ENCODE measurements at regions not wholly inside any gene's neighbourhood (a gene's known extent, or its start where the extent isn't known, plus 50 kb on each side); places are given as distances from the start of the nearest gene placed in this dataset.
A peak's percentile ranks its signal among the peaks of the same experiment; 100 is the strongest.

- no peak overlapping the region for H3K4me3 ChIP-seq (replicated peaks; ENCODE audit: low read depth, low read length)
- no peak for DNase-seq (ENCODE audit: low read depth)
- TF ChIP-seq, protein P1, sequence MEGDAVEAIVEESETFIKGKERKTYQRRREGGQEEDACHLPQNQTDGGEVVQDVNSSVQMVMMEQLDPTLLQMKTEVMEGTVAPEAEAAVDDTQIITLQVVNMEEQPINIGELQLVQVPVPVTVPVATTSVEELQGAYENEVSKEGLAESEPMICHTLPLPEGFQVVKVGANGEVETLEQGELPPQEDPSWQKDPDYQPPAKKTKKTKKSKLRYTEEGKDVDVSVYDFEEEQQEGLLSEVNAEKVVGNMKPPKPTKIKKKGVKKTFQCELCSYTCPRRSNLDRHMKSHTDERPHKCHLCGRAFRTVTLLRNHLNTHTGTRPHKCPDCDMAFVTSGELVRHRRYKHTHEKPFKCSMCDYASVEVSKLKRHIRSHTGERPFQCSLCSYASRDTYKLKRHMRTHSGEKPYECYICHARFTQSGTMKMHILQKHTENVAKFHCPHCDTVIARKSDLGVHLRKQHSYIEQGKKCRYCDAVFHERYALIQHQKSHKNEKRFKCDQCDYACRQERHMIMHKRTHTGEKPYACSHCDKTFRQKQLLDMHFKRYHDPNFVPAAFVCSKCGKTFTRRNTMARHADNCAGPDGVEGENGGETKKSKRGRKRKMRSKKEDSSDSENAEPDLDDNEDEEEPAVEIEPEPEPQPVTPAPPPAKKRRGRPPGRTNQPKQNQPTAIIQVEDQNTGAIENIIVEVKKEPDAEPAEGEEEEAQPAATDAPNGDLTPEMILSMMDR (IDR thresholded peaks at IDR 0.05; ENCODE audit: low read length, missing control alignments) = no peak
Observed at GRCh38 chr3:55205990-55206389, 278.1 kb upstream of the LRTM1 start.

DNA sequence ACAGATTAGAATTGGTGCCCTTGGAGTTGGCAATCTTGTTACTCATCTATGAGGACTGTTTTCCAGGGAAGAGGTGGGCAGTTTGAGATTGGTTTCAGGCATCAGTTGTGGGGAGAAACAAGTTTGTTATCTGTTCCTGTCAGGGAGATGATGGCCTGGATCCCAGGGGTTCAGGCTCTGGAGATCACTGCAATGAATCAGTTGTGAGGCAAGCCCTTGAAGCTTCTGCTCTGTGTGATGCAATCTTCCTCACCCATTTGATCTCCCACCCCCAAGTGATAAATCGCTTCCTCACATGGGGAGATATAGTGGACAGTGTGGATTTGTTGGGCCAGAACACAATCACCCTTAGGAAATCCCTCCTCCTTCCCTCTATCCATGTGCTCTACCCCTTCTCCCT is 276.6 kb upstream of the LRTM1 start:
- no peak overlapping the region for H3K4me3 ChIP-seq (replicated peaks; ENCODE audit: low read depth, low read length)
- TF ChIP-seq, protein P1 (IDR thresholded peaks at IDR 0.05; ENCODE audit: low read length, missing control alignments) = no peak
- no peak for DNase-seq (ENCODE audit: low read depth)

DNA sequence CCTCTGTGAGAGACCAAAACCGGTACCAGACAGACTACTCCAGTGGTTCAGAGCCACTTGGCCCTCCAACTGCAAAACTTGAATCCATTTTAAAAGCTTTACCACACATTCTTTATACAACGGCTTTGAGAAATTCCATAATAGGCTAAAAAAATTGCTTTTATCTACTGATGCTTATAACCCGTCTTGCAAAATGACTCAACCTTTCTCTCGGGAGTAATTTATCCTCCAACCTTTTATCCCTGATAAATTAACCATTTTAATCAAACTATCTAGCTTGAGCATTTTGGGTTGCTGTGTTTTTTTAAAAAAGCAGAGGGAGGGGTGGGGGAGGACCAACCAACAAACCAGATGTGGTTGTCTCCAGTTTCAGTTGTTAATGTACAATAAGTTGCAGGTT is 275.7 kb upstream of the LRTM1 start:
- no peak overlapping the region for H3K4me3 ChIP-seq (replicated peaks; ENCODE audit: low read depth, low read length)
- TF ChIP-seq, protein P1 (IDR thresholded peaks at IDR 0.05; ENCODE audit: low read length, missing control alignments) = no peak
- no peak for DNase-seq (ENCODE audit: low read depth)

GRCh38 chr3:55203006-55203405 is 275.1 kb upstream of the LRTM1 start:
- peak; percentile 27 for DNase-seq (ENCODE audit: low read depth)
- TF ChIP-seq, protein P1 (IDR thresholded peaks at IDR 0.05; ENCODE audit: low read length, missing control alignments) = no peak

GRCh38 chr3:55202326-55202725 is 274.5 kb upstream of the LRTM1 start:
- TF ChIP-seq, protein P1 (IDR thresholded peaks at IDR 0.05; ENCODE audit: low read length, missing control alignments) = no peak
- DNase-seq (ENCODE audit: low read depth) = peak; percentile 65
- H3K4me3 ChIP-seq (replicated peaks; ENCODE audit: low read depth, low read length) = no peak overlapping the region

More at GRCh38 chr3:55203006-55203405, 275.1 kb upstream of the LRTM1 start:
- no peak overlapping the region for H3K4me3 ChIP-seq (replicated peaks; ENCODE audit: low read depth, low read length)

GRCh38 chr3:55201779-55202178 is 273.9 kb upstream of the LRTM1 start:
- TF ChIP-seq, protein P1 (IDR thresholded peaks at IDR 0.05; ENCODE audit: low read length, missing control alignments) = no peak

DNA sequence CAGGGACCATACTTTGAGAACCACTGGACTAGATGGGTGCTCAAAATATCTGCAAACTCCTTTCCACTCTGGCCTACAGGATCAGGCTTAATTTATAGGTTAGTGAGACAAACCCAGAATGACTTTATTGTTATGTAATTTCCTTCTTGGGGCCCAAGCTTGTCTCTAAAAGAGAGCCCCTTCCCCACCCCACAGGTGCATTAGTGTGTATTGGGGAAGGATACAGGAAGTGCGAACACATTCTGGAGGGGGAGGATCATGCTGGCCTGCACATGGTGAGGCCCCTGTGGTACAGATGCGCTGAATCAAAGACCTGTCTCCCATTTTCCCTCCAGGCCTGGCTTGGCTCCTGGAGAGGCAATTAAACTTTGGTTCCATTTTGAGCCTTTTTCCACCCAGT is 273.0 kb upstream of the LRTM1 start:
- H3K4me3 ChIP-seq (replicated peaks; ENCODE audit: low read depth, low read length) = no peak overlapping the region
- DNase-seq (ENCODE audit: low read depth) = no peak
- TF ChIP-seq, protein P1 (IDR thresholded peaks at IDR 0.05; ENCODE audit: low read length, missing control alignments) = no peak

More at GRCh38 chr3:55201779-55202178, 273.9 kb upstream of the LRTM1 start:
- DNase-seq (ENCODE audit: low read depth) = no peak
- no peak overlapping the region for H3K4me3 ChIP-seq (replicated peaks; ENCODE audit: low read depth, low read length)
